Activated naive CD4-positive, alpha-beta T cell treated with anti-CD3 and anti-CD28 coated beads, Interleukin-2, amount 10 ng/mL, durations not matched to agents 7 days and 5 days (primary cell): ENCODE measurements at regions not wholly inside any gene's neighbourhood (a gene's known extent, or its start where the extent isn't known, plus 50 kb on each side); places are given as distances from the start of the nearest gene placed in this dataset.

Source experiments
- CTCF ChIA-PET: fragments of 350-600 bp; sonication (Branson Sonifier 250); formaldehyde crosslinking; loops from one replicate; lab custom pipeline; 2021; ENCODE audit warnings: antibody characterized with exemption; lab: Charles Lee
- DNase-seq: peaks from one replicate; pipeline ENCODE4 v3.0.0-alpha.2; 2020
- H3K27ac Mint-ChIP-seq: one replicate; pipeline ENCODE4 v1.8.0; 2021; ENCODE audit warnings: mild to moderate bottlenecking, moderate library complexity, mixed read lengths
- H3K27me3 Mint-ChIP-seq: one replicate; pipeline ENCODE4 v1.8.0; 2021; ENCODE audit warnings: mild to moderate bottlenecking, mixed read lengths
- H3K36me3 Mint-ChIP-seq: one replicate; pipeline ENCODE4 v1.8.0; 2021; ENCODE audit warnings: mixed read lengths
- H3K4me1 Mint-ChIP-seq: one replicate; pipeline ENCODE4 v1.8.0; 2021; ENCODE audit warnings: mixed read lengths
- H3K4me3 Mint-ChIP-seq: one replicate; pipeline ENCODE4 v1.8.0; 2021; ENCODE audit warnings: mild to moderate bottlenecking, moderate library complexity, mixed read lengths
- H3K9me3 Mint-ChIP-seq: one replicate; pipeline ENCODE4 v1.8.0; 2021; ENCODE audit warnings: mixed read lengths

GRCh38 chr13:103805771-103806170 lies 739.6 kb upstream of the SLC10A2 start:
- H3K27me3 Mint-ChIP-seq = no peaks in the 10 kb centered on the region
- DNase-seq = no peak
- no peaks in the 10 kb centered on the region for H3K36me3 Mint-ChIP-seq
- H3K4me1 Mint-ChIP-seq = no peaks in the 10 kb centered on the region
- H3K4me3 Mint-ChIP-seq = no peak overlapping the region
- H3K9me3 Mint-ChIP-seq = peaks cover 7% of the 10 kb centered on the region
- no peak overlapping the region for H3K27ac Mint-ChIP-seq
- CTCF ChIA-PET = no interaction called here

GRCh38 chr13:103803349-103803748 lies 737.1 kb upstream of the SLC10A2 start:
- H3K27me3 Mint-ChIP-seq = no peaks in the 10 kb centered on the region
- DNase-seq = no peak
- no peak overlapping the region for H3K4me3 Mint-ChIP-seq
- peaks cover 4% of the 10 kb centered on the region for H3K9me3 Mint-ChIP-seq
- no peak overlapping the region for H3K27ac Mint-ChIP-seq
- H3K4me1 Mint-ChIP-seq = no peaks in the 10 kb centered on the region
- CTCF ChIA-PET = no interaction called here
- H3K36me3 Mint-ChIP-seq = no peaks in the 10 kb centered on the region

GRCh38 chr13:103799028-103799427 lies 732.8 kb upstream of the SLC10A2 start:
- no peaks in the 10 kb centered on the region for H3K4me1 Mint-ChIP-seq
- no peak overlapping the region for H3K27ac Mint-ChIP-seq
- DNase-seq = no peak
- peaks cover 2% of the 10 kb centered on the region for H3K9me3 Mint-ChIP-seq
- no peaks in the 10 kb centered on the region for H3K27me3 Mint-ChIP-seq
- no peaks in the 10 kb centered on the region for H3K36me3 Mint-ChIP-seq
- CTCF ChIA-PET = no interaction called here
- H3K4me3 Mint-ChIP-seq = no peak overlapping the region

- Mint-ChIP-seq H3K27ac (no peak overlapping the region), H3K4me1 (no peaks in the 10 kb centered on the region), H3K4me3 (no peak overlapping the region), H3K9me3 (peaks cover 2% of the 10 kb centered on the region), H3K27me3 (no peaks in the 10 kb centered on the region), H3K36me3 (no peaks in the 10 kb centered on the region)
- CTCF ChIA-PET = no interaction called here
- DNase-seq = no peak
Observed at GRCh38 chr13:103795892-103796478, 729.8 kb upstream of the SLC10A2 start.

- Mint-ChIP-seq H3K4me3 (no peak overlapping the region), H3K27me3 (no peaks in the 10 kb centered on the region), H3K4me1 (no peaks in the 10 kb centered on the region), H3K27ac (no peak overlapping the region), H3K36me3 (no peaks in the 10 kb centered on the region), H3K9me3 (peaks cover 2% of the 10 kb centered on the region)
- DNase-seq = no peak
- CTCF ChIA-PET = no interaction called here
Observed at GRCh38 chr13:103794526-103794925, 728.3 kb upstream of the SLC10A2 start.

- no peaks in the 10 kb centered on the region for H3K27me3 Mint-ChIP-seq
- DNase-seq = no peak
- H3K36me3 Mint-ChIP-seq = no peaks in the 10 kb centered on the region
- H3K27ac Mint-ChIP-seq = no peak overlapping the region
- no peak overlapping the region for H3K4me3 Mint-ChIP-seq
- no peaks in the 10 kb centered on the region for H3K4me1 Mint-ChIP-seq
- H3K9me3 Mint-ChIP-seq = no peaks in the 10 kb centered on the region
- CTCF ChIA-PET = no interaction called here
Observed at GRCh38 chr13:103788061-103788652, 721.9 kb upstream of the SLC10A2 start.

- CTCF ChIA-PET = no interaction called here
- Mint-ChIP-seq H3K9me3 (peaks cover 1% of the 10 kb centered on the region), H3K27me3 (no peaks in the 10 kb centered on the region), H3K36me3 (no peaks in the 10 kb centered on the region), H3K4me3 (no peak overlapping the region), H3K4me1 (no peaks in the 10 kb centered on the region), H3K27ac (no peak overlapping the region)
- no peak for DNase-seq
Observed at GRCh38 chr13:103772576-103772975, 706.4 kb upstream of the SLC10A2 start.

GRCh38 chr13:103762523-103762922 lies 696.3 kb upstream of the SLC10A2 start:
- no peak for DNase-seq
- CTCF ChIA-PET = no interaction called here
- Mint-ChIP-seq H3K27ac (no peak overlapping the region), H3K4me3 (no peak overlapping the region), H3K4me1 (no peaks in the 10 kb centered on the region), H3K9me3 (no peaks in the 10 kb centered on the region), H3K36me3 (no peaks in the 10 kb centered on the region), H3K27me3 (no peaks in the 10 kb centered on the region)

- CTCF ChIA-PET = no interaction called here
- Mint-ChIP-seq H3K9me3 (no peaks in the 10 kb centered on the region), H3K27me3 (no peaks in the 10 kb centered on the region), H3K36me3 (no peaks in the 10 kb centered on the region), H3K27ac (no peak overlapping the region), H3K4me1 (no peaks in the 10 kb centered on the region), H3K4me3 (no peak overlapping the region)
- DNase-seq = no peak
Observed at GRCh38 chr13:103759361-103759760, 693.1 kb upstream of the SLC10A2 start.

GRCh38 chr13:103758222-103758621 lies 692.0 kb upstream of the SLC10A2 start:
- CTCF ChIA-PET = no interaction called here
- Mint-ChIP-seq H3K36me3 (no peaks in the 10 kb centered on the region), H3K9me3 (no peaks in the 10 kb centered on the region), H3K4me1 (no peaks in the 10 kb centered on the region), H3K27ac (no peak overlapping the region), H3K4me3 (no peak overlapping the region), H3K27me3 (no peaks in the 10 kb centered on the region)
- DNase-seq = no peak

- Mint-ChIP-seq H3K27ac (no peak overlapping the region), H3K36me3 (no peaks in the 10 kb centered on the region), H3K27me3 (no peaks in the 10 kb centered on the region), H3K4me3 (no peak overlapping the region), H3K9me3 (no peaks in the 10 kb centered on the region), H3K4me1 (no peaks in the 10 kb centered on the region)
- CTCF ChIA-PET = no interaction called here
- no peak for DNase-seq
Observed at GRCh38 chr13:103757361-103757760, 691.1 kb upstream of the SLC10A2 start.

GRCh38 chr13:103754783-103755182 lies 688.6 kb upstream of the SLC10A2 start:
- H3K4me1 Mint-ChIP-seq = no peaks in the 10 kb centered on the region
- no peaks in the 10 kb centered on the region for H3K9me3 Mint-ChIP-seq
- H3K27ac Mint-ChIP-seq = no peak overlapping the region
- no peaks in the 10 kb centered on the region for H3K27me3 Mint-ChIP-seq
- H3K4me3 Mint-ChIP-seq = no peak overlapping the region
- no peak for DNase-seq
- no peaks in the 10 kb centered on the region for H3K36me3 Mint-ChIP-seq
- CTCF ChIA-PET = no interaction called here

- H3K27me3 Mint-ChIP-seq = no peaks in the 10 kb centered on the region
- H3K4me3 Mint-ChIP-seq = no peak overlapping the region
- peaks cover 1% of the 10 kb centered on the region for H3K9me3 Mint-ChIP-seq
- no peaks in the 10 kb centered on the region for H3K4me1 Mint-ChIP-seq
- no peak overlapping the region for H3K27ac Mint-ChIP-seq
- H3K36me3 Mint-ChIP-seq = no peaks in the 10 kb centered on the region
- DNase-seq = no peak
- CTCF ChIA-PET = no interaction called here
Observed at GRCh38 chr13:103734837-103735236, 668.6 kb upstream of the SLC10A2 start.

- CTCF ChIA-PET = interaction anchor here (0.6 kb wide), 1 partner anchor 655 kb away, joined by 3 read pairs; no protein-coding TSS in a partner anchor
- H3K27me3 Mint-ChIP-seq = no peaks in the 10 kb centered on the region
- peaks cover 1% of the 10 kb centered on the region for H3K9me3 Mint-ChIP-seq
- no peaks in the 10 kb centered on the region for H3K36me3 Mint-ChIP-seq
- H3K4me1 Mint-ChIP-seq = no peaks in the 10 kb centered on the region
- H3K27ac Mint-ChIP-seq = no peak overlapping the region
- no peak overlapping the region for H3K4me3 Mint-ChIP-seq
- no peak for DNase-seq
Observed at GRCh38 chr13:103731959-103732358, 665.7 kb upstream of the SLC10A2 start.

GRCh38 chr13:103730407-103730806 lies 664.2 kb upstream of the SLC10A2 start:
- no peaks in the 10 kb centered on the region for H3K36me3 Mint-ChIP-seq
- H3K27me3 Mint-ChIP-seq = no peaks in the 10 kb centered on the region
- no peak for DNase-seq
- H3K9me3 Mint-ChIP-seq = peaks cover 1% of the 10 kb centered on the region
- no peak overlapping the region for H3K27ac Mint-ChIP-seq
- no peaks in the 10 kb centered on the region for H3K4me1 Mint-ChIP-seq
- H3K4me3 Mint-ChIP-seq = no peak overlapping the region
- CTCF ChIA-PET = no interaction called here
